ENCODE measurements at regions not wholly inside any gene's neighbourhood (a gene's known extent, or its start where the extent isn't known, plus 50 kb on each side); places are given as distances from the start of the nearest gene placed in this dataset.

GRCh38 chr9:105858877-105859276 lies 164.5 kb downstream of the TMEM38B start:
- TF ChIP-seq, protein P1, sequence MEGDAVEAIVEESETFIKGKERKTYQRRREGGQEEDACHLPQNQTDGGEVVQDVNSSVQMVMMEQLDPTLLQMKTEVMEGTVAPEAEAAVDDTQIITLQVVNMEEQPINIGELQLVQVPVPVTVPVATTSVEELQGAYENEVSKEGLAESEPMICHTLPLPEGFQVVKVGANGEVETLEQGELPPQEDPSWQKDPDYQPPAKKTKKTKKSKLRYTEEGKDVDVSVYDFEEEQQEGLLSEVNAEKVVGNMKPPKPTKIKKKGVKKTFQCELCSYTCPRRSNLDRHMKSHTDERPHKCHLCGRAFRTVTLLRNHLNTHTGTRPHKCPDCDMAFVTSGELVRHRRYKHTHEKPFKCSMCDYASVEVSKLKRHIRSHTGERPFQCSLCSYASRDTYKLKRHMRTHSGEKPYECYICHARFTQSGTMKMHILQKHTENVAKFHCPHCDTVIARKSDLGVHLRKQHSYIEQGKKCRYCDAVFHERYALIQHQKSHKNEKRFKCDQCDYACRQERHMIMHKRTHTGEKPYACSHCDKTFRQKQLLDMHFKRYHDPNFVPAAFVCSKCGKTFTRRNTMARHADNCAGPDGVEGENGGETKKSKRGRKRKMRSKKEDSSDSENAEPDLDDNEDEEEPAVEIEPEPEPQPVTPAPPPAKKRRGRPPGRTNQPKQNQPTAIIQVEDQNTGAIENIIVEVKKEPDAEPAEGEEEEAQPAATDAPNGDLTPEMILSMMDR (IDR thresholded peaks at IDR 0.05) = no peak
- TF ChIP-seq POLR2A (IDR thresholded peaks at IDR 0.05) = no peak
